GM21390 (cell line): ENCODE measurements at regions not wholly inside any gene's neighbourhood (a gene's known extent, or its start where the extent isn't known, plus 50 kb on each side); places are given as distances from the start of the nearest gene placed in this dataset.
"Not testable (repeated sequence)": the region's sequence is repeated elsewhere in the genome, so short reads cannot be mapped to it uniquely, and the experiment has no call there.

Experiments used
- ATAC-seq: cut with Tn5 transposase; IDR thresholded peaks from one replicate; pipeline ENCODE4 v1.9.1; 2021; ENCODE audit not compliant: unreplicated experiment

DNA sequence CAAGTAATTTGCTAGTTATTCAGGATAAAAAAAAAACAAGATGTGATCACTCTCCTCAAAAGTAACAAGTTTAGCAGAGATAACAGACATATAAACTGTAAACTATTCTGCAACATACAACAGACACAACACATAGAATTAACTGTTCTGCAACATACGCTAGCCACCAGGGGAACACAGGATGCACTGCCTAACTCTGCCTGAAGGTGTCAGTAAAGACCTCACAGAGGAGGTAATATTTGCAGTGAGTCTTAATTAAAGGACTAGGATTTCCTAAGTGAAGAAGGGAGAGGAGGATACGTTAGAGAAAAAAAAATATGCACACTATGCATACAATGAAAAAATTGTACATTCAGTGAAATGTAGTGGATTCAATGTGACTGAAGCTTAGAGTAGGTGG, 129.6 kb downstream of the NBPF8 start:
- ATAC-seq = not testable (repeated sequence)

DNA sequence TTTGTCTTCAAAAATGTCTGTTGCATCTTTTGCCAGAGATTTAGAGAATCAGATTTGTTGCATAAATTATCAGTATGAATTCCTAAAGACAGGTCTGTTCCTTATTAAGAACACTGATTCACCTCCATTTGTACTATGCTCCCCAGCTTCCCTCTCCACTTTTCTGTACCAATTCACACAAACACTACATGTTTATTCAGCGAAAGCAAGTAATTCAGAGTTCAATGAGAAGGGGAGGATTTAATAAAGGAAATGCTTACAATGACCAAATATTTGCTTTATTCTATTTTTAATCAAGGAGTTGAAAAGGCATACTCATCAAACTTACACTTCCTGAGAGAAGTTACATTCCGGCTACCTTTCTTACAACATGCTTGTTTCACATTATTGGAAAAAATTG, 135.5 kb downstream of the NBPF8 start:
- not testable (repeated sequence) for ATAC-seq

DNA sequence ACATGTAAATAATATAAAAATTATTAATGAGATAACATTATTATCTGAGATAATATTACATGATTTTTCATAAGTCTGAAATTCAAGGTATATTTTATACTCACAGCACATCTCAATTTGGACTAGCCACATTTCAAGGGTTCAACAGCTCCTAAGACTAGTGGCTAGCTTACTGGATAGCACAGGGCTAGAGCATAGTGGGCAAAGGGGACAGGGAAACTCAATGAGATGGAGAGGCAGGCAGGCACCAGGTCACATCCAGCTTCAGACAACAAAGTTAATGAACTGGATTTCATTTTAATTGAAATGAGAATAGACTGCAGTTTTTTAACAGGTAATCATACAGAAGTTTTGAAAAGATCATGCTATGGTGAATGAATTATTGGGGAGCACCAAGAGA, 137.4 kb downstream of the NBPF8 start:
- not testable (repeated sequence) for ATAC-seq

DNA sequence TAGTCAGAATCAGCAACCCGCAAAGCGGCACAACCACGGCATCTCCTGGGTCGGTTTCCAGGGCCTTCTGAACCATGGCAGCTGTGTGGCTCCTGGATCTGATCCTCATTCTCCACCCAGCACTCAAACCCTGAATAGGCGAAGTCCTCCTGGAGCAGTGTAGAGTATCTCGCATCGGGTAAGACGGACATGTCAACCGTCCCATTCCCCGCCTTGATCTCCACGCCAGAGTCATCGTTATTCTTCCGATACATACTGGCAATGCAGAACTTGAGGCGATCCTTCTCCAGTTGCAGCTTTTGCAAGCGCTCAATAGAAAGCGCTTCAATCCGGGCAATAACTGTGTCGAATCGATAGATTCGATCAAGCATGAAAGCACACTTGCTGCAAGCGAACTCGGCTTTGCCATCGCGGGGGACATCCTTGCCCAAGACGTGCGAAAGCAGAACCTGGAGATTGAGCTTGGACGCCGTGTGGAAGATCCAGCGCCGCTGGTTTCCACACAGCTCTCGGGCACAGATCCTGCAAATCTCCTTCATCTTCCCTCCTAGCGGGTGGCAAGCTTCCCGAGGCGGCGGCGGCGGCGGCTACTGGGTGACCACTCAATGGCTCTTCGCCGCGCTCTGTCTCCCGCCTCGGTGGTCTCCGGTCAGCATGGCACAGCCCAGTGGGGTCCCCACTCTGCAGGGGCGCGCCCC, 142.9 kb downstream of the NBPF8 start:
- ATAC-seq = peak; percentile 2

DNA sequence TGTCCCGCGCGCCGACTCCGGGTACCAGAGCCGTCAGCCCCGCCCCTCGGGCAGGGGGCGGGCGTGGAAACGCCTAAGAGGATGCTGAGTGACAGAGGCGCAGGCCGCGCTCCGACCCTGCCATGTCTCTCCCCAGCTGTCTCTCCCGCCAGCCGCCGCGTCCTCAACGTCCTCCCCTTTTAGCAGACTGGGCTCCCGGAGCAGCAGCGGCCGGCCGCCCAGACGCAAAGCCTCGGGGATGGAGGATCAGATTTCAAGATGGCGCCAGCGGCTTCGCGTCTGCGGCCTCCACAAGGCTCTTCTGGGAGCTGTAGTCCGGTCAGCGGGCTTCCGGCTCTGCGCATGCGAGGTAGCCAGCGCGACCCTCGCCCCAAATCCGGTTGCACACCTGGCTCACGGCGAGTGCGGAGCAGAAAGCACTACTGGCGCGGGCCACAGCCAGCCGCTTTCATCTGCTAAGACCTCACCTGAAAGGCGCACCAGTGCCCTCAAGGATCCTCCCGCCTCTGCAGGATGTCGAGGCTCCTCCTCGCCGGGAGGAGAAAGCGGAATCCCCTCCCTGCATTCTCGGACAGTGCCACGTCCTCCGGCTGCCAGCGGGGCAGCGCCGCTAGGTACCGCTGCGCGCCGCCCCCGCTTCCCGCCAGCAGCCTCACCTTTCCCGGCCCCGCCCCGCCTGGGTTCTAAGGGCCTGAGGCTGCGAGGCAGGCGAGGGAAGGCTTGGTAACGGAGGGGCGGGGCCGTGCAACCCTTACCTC, 143.6 kb downstream of the NBPF8 start:
- ATAC-seq = peak; percentile 77

DNA sequence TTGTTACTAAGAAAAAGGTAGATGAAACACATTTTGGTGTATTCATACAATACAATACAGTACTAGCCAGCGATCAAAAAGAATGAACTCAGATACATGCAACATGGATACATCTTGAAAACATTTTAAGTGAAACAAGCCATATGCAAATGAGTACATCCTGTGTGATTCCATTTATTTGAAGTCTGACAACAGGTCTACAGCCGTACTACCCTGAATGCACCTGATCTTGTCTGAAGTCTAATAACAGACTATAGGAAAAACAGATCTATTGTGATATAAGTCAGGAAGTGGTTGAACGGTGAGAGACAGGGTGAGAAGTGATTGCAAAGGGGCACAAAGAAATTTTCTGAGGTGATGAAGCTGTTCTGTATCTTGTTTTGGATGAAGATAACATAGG, 146.9 kb downstream of the NBPF8 start:
- ATAC-seq = not testable (repeated sequence)

DNA sequence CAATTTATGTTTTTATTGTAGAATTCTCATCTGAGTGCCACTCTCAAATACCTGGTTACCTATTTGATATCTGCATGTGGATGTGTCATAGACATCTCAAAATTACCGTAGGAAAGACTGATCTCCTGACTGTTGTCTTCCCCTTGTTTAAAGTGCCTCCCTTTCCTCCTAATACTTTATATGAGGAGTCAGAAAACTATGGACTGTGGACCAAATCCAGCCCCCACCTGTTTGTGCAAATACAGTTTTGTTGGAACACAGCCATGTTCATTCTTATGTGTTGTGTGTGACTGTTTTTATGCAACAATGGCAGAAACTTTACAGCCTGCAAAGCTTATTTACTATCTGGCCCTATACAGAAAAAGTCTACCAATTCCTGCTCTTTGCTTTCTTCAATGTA, 150.6 kb downstream of the NBPF8 start:
- ATAC-seq = not testable (repeated sequence)

DNA sequence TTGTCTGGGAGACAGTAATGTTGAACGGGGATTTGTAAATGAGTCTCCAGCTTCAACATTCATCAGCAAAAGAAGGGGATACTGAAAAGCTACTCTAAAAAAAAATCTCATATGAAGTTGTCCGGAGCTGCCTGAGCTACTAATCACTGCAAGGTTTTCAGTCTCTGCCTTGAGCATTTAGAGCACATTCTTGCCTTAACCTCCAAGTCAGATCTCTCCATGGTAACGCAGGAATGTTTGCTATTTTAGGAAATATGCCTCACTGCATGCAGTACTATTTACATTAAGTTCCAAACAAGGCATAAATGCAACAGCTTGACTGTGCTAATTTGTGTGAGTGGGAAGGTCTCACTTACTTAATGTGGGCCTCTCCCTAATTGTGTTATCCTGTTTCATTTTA, 152.8 kb downstream of the NBPF8 start:
- ATAC-seq = not testable (repeated sequence)

DNA sequence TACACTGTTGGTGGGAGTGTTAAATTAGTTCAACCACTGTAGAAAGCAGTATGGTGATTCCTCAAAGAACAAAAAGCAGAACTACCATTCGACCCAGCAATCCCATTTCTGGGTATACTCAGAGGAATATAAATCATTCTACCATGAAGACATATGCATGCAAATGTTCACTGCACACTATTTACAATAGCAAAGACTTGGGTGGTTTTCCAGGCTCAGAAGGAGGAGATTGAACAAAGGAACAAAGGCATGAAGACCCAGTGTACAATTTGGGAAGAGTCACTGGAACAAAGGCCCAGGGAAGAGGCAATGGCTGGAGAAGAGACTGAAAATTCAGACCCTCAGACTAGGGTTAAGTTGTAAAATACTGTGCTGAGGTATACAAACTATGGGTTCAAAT, 148.5 kb upstream of the NBPF26 start:
- ATAC-seq = not testable (repeated sequence)

DNA sequence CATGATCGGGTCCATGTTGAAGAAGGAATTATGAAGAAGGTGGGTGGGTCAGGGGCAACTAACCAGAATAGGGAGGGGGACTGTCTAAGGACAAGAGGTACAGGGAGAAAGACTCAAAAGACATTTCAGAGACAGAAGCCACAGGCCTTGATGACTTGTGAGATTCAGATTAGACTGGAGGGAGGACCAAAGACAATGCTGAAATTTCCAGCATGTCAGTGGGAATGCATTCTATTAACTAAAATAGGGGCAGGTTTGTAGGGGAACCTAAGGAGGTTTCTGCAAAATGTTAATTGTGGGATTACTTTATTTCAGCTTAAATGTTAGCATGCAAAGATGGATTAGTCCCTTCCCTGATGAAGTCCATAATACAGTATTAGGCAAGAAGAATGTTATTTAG, 141.6 kb upstream of the NBPF26 start:
- ATAC-seq = not testable (repeated sequence)

DNA sequence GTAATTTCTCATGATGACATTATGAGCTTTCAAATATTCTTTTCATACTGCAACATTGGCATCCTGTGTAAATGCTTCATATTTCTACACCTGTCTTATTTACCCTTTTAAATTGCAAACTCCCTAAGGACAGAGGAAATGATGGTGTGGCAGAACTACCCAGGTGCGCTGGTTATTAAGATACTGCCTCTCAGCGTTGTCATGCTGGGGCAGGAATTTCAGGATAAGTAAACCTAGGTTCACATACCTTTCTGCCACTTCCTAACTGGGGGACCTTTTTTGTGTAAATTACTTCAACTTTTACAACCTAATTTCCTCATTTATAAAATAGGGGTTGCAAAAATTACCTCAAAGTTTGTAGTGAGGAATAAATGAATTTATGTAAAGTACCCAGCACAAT, 137.7 kb upstream of the NBPF26 start:
- not testable (repeated sequence) for ATAC-seq

DNA sequence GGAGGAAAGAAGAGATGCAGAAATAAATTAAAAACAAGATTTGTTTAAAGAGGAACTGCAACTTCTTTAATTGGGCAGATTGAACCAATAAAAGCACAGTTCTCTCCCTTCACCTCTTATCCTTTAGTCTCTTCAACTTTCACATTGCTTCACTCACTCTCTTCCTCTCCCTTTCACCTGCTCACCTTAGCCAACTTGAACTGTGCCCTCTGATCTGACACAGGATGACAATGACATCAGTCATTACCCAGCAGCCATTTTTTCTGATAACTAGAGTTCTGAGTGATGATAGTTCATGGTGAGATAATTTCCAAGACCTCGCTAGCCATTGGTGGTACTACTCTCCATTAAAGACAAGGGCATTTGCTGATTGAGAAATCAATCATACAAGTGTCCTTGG, 134.9 kb upstream of the NBPF26 start:
- not testable (repeated sequence) for ATAC-seq

DNA sequence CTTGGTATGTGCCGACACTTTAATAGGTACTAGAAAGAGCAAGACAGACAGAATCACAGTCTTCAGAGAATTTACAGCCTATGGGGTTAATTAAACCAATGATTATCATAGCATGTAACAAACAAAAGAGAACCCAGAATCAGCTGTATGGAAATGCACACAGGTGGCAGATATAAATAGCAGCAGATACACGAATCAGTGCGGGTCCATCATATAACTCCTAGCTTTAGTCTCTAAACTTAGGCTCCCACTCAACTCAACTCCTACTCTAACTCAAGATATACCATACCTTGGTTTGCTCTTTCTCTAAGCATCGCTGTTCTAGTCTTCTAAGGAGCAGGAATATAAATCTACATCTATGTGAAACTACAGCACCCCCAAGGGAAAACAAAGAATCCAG, 132.0 kb upstream of the NBPF26 start:
- ATAC-seq = not testable (repeated sequence)

DNA sequence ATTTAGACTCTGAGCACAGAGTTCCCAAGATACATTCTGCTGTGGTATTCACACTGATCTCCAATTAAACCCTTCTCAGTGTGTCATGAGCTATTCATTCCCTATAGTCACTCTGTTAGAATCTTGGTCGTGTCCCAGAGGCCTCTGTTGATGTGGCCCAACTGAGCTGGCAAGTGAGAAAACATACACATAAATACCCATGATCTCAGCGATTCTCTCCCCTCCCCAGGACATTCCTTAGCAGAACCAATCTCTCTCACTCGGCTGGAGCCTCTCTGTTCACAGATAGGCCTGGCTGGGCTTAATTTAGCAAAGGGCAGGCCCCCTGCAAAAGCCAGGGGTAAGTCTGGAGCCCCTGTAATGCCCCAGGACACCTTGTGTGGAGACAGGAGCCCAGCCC, 130.8 kb upstream of the NBPF26 start:
- not testable (repeated sequence) for ATAC-seq

DNA sequence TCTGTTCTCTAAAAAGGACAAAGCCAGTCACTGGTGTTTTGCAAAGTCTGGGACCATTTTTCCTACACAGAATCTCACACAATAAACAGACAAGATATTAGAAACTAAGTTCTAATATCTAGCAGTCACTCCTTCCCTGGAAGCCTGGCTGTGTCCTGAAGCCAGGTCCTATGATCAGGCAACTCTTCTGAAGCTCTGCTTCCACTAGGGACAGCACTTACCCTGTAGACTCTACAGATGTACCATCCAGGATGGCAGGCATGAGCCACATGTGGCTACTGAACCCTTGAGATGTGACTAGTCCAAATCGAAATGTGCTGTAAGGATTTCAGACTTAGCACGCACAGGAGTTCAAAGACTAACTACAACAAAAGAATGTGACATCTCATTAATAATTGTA, 130.1 kb upstream of the NBPF26 start:
- ATAC-seq = not testable (repeated sequence)

DNA sequence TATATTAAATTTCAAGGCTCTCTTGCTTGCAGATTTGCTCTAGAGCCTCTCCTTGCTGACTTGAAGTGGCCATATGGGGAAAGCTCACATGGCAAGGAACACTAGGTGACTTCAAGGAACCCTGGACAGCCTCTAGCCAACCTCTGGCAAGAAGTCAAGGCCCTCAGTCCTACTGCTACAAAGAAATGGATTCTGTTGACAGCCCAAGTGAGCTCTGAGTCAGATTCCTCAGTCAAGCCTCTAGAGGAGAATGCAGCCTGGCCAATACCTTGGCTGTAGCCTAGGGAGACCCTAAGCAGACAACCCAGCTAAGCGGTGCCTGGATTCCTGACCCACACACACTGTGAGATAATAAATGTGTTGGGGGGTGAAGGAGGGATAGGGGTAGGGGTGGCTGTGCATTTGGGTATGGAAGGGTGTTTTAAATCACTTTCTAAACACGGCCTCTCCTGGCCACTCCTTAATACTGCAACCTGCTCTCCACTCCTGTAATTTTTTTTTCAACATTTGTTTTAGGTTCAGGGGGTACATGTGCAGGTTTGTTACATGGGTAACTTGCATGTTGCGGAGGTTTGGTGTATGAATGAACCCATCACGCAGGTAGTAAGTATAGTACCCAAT, 125.3 kb upstream of the NBPF26 start:
- not testable (repeated sequence) for ATAC-seq

DNA sequence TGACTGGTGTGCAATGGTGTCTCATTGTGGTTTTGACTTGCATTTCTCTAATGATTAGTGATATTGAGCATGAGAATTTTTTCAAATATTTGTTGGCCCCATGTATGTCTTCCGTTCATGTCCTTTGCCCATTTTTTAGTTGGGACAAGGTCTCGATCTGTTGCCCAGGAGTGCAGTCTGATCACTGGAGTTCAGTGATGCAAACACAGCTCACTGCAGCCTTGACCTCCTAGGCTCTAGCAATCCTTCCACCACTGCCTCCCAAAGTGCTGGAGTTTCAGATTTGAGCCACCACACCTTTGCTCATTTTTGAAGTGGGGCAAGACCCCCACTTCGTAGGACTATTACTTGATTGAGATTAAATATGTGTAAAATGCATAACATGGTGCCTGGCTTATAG, 124.2 kb upstream of the NBPF26 start:
- not testable (repeated sequence) for ATAC-seq

DNA sequence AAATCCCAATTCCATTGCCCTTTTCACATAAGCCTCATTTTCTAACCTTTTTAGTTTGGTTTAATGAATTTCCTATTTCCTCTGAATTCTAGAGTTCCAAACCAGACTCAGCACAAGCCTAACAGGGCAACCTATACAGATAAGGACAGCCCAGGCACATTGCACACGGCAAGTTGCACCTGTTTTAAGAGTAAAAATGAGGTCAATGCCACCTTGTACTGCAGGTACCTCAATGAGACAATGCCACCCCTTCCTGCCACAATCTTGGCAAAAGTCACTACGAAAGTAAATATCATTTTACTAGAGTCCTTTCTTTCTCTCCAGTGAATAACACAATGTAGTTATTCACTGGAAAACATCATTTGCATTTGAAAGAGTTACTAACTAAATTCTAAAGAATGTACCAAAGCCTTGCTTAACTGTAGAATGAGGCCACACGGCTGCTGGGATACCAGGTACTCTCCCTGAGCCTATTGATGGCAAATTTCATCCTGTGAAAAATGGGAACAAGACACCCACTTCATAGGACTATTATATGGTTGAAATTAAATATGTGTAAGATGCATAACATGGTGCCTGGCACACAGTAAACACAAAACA, 123.2 kb upstream of the NBPF26 start:
- ATAC-seq = not testable (repeated sequence)

DNA sequence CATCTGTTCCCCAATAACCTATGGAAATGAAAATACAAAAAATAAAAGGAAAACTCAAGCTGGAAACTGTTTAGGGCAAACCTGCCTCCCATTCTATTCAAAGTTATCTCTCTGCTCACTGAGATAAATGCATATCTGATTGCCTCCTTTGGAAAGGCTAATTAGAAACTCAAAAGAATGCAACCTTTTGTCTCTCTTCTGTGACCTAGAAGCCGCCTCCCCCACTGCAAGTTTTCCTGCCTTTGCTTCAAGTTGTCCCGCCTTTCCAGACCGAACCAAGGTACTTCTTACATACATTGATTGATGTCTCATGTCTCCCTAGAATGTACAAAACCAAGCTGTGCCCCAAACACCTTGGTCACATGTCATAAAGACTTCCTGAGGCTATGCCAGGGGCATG, 115.9 kb upstream of the NBPF26 start:
- ATAC-seq = not testable (repeated sequence)

DNA sequence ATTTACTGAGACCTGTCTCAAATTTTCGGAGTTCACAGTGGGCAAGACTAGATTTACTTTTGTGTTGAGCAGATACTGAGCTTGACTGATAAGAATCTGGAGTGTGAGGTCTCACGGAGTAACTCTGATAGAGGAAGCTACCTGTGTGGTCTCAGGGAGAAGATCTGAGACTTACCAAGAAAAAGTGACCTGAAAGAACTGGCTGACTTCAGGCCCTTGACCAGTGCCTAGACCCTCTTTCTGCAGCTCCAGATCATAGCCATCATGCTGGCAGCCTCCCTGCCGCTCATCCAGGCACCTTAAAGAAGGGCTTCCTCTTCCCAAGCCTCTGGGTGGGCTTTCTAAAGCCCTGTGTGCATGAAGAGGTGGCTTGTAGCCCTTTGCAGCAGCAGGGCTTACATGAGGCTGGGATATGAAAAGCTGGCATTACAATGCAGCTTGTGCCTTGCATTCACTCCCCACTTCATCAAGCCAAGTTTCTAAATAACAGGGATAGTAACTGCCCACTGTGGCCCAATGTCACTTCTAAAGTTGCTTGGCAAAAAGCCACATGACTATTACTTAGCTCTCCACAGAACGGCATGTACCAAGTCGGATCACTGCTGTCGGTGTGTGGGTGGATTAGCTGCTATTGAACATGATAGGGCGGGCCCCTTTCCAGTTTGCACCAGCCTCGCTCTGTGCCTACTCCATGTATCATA, 115.3 kb upstream of the NBPF26 start:
- ATAC-seq = not testable (repeated sequence)

DNA sequence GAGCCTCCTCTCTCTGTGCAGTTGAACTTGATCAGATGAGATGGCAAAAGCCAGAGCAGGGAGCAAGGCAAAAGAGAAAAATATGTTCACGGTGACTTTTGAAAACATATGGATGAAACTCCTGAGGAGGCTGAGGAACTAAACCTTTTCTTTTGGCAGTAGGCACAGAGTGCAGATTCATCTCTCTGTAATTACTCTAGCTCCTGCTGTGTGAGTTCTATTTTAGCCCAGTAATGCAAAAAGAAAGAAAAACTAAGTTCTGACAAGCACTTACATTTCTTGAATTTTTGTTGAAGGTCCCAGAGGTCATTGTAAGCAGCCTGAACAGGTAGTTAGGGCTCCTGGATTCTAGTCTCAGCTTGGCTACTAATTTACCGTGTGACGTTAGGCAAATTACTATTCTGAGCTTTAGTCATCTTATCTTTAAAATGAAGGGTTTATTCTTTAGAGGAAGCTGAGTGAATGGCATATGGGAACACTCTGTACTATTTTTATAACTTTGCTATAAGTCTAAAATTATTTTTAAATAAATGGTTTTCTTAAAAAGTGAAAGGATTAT, 114.7 kb upstream of the NBPF26 start:
- ATAC-seq = not testable (repeated sequence)
